Gastrocnemius medialis (tissue), 4 donors: ENCODE measurements at regions not wholly inside any gene's neighbourhood (a gene's known extent, or its start where the extent isn't known, plus 50 kb on each side); places are given as distances from the start of the nearest gene placed in this dataset.

Experiments used
- POLR2A ChIP-seq, 2 donors: fragments of 450-650 bp; IDR thresholded peaks; one replicate each; pipeline ENCODE4 v1.6.1; 2017; ENCODE audit warnings: antibody characterized with exemption in 2 of 2, mild to moderate bottlenecking in 2 of 2, moderate library complexity in 2 of 2
- TF ChIP-seq, protein P1 (sequence below), 5 experiments: fragments of 450-650 bp in 3 of 5; fragments of 200-600 bp in 2 of 5; sonication (generic) in 2 of 5; IDR thresholded peaks in 4 of 5; conservative IDR thresholded peaks in 1 of 5; 1 replicate in 4 of 5; 2 replicates in 1 of 5; pipeline ENCODE4 v1.5.1; 2016 to 2019; ENCODE audit warnings: antibody characterized with exemption in 5 of 5, mild to moderate bottlenecking in 3 of 5, moderate library complexity in 3 of 5

DNA sequence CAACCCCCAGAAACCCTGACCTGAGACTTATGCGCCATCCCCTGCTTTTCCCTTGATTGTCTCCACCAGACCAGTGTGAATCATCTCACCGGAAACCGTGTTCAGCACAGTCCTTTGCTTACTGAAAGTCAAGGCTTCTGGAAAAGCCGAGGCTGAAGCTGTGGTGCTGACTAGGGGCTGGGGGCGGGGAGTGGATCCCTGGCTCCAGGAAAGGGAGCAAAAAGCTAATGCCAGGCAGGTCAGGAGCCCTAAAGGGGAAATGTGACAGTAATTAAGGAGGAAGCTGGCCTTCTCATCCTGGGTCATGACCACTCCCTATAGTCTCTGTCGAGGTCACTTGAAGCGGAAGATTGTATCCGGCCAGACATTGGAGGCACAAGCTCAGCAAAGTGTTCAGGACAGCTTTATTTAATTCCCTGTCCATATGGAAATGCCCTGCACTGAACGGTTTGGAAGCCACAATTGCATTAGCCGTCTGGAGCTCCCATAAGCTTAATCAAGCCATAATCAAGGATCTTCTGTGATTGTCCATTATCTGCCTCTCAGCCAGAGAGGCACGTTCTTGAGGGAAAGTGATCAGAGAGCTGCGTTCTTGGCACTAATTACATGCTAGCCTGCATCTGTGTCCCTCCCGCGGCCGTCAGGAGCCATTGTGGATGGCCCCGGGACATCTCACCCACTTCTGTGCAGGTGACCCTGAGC is 403.6 kb downstream of the RRAGC start:
- no peak for TF ChIP-seq POLR2A (IDR thresholded peaks at IDR 0.05)
- TF ChIP-seq, protein P1, sequence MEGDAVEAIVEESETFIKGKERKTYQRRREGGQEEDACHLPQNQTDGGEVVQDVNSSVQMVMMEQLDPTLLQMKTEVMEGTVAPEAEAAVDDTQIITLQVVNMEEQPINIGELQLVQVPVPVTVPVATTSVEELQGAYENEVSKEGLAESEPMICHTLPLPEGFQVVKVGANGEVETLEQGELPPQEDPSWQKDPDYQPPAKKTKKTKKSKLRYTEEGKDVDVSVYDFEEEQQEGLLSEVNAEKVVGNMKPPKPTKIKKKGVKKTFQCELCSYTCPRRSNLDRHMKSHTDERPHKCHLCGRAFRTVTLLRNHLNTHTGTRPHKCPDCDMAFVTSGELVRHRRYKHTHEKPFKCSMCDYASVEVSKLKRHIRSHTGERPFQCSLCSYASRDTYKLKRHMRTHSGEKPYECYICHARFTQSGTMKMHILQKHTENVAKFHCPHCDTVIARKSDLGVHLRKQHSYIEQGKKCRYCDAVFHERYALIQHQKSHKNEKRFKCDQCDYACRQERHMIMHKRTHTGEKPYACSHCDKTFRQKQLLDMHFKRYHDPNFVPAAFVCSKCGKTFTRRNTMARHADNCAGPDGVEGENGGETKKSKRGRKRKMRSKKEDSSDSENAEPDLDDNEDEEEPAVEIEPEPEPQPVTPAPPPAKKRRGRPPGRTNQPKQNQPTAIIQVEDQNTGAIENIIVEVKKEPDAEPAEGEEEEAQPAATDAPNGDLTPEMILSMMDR (IDR thresholded peaks at IDR 0.05 in 4 of 5, conservative IDR thresholded peaks at IDR 0.05 in 1 of 5): no peak
